ENCODE measurements at regions not wholly inside any gene's neighbourhood (a gene's known extent, or its start where the extent isn't known, plus 50 kb on each side); places are given as distances from the start of the nearest gene placed in this dataset.

DNA sequence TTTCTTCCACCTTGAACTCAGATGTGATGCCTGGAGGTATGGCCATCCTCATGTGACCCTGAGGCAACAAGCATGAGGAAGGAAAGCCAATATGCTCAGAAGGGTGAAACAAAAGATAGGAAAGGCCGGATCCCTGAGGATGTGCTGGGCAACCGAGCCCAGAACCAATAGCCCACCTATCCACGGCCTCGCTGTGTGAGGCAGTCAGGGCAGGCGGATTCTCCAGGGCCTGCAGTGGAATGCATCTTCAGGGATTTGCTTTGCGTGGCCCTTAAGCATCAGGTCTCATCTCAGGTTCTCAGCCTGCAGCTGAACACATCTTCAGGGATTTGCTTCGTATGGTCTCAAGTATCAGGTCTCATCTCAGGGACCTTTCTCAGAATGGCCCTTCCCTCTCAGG, 139.8 kb downstream of the ANKRD60 start:
- Histone ChIP-seq H3K4me2 (ENCODE audit: insufficient read depth, insufficient read length, low read length) (no peak overlapping the region), H3K23me2 (ENCODE audit: insufficient read length, low read depth, low read length, poor library complexity, severe bottlenecking) (no peaks in the 10 kb centered on the region), H3K18ac (ENCODE audit: insufficient read length, low read depth, low read length) (no peak overlapping the region), H2AK5ac (ENCODE audit: insufficient read length, low read length) (no peak overlapping the region), H3K9me3 (ENCODE audit: control insufficient read depth, low read depth, low read length) (no peaks in the 10 kb centered on the region), H3K14ac (ENCODE audit: insufficient read depth, low read length) (no peak overlapping the region), H3K27me3 (ENCODE audit: insufficient read depth, low read length) (no peaks in the 10 kb centered on the region), H3K23ac (ENCODE audit: insufficient read length, low read depth, low read length) (no peak overlapping the region), H3K79me2 (ENCODE audit: insufficient read depth, low read length) (no peaks in the 10 kb centered on the region), H2BK5ac (ENCODE audit: insufficient read length, low read length) (no peak overlapping the region), H2BK15ac (ENCODE audit: low read depth, low read length) (no peak overlapping the region), H3T11ph (ENCODE audit: low read length) (no peak overlapping the region), H2AFZ (ENCODE audit: low read length) (no peak overlapping the region), H2BK20ac (ENCODE audit: low read depth, low read length, poor library complexity, severe bottlenecking) (no peak overlapping the region), H3K56ac (ENCODE audit: insufficient read length, low read depth, low read length) (no peak overlapping the region), H4K91ac (ENCODE audit: insufficient read length, low read depth, low read length) (no peak overlapping the region), H3K4me1 (ENCODE audit: insufficient read depth, low read length) (no peaks in the 10 kb centered on the region), H3K9ac (ENCODE audit: extremely low read depth, insufficient read length, low read length) (no peak overlapping the region), H3K27ac (ENCODE audit: insufficient read length, low read depth, low read length) (no peak overlapping the region), H3K4ac (ENCODE audit: low read depth, low read length) (no peak overlapping the region), H4K8ac (replicated peaks; ENCODE audit: insufficient read length, low read depth, low read length) (no peak overlapping the region), H2BK120ac (ENCODE audit: low read depth, low read length, poor library complexity, severe bottlenecking) (no peak overlapping the region), H4K5ac (ENCODE audit: insufficient read length, low read depth, low read length) (no peak overlapping the region), H2BK12ac (ENCODE audit: insufficient read length, low read depth, low read length) (no peak overlapping the region), H3K79me1 (ENCODE audit: insufficient read depth, low read depth, low read length, poor library complexity, severe bottlenecking) (no peaks in the 10 kb centered on the region), H4K20me1 (ENCODE audit: control insufficient read depth, insufficient read depth, insufficient read length) (no peaks in the 10 kb centered on the region)
- H3K4me1 Mint-ChIP-seq: peaks cover 0 to 2% of the 10 kb centered on the region in 2 experiments; a peak in 3 of 4 replicates
- DNase-seq: no peak
- WGBS (ENCODE audit: extremely low coverage, insufficient read length, low lambda C conversion rate): no CpG with 5 or more reads among the region's 7 CpGs
- H3K27me3 Mint-ChIP-seq (ENCODE audit: low read depth): peaks cover 1% of the 10 kb centered on the region
- peaks cover 0 to 3% of the 10 kb centered on the region in 2 experiments; a peak in 2 of 5 replicates for H3K9me3 Mint-ChIP-seq
- no peaks in the 10 kb centered on the region; a peak in 2 of 7 replicates for H3K36me3 Mint-ChIP-seq (ENCODE audit: insufficient read depth in 1 of 3, low read depth in 3 of 3)
- TF ChIP-seq CTCF (conservative IDR thresholded peaks at IDR 0.05): no peak
- no peak overlapping the region for H3K27ac Mint-ChIP-seq
- no peak overlapping the region for H3K4me3 Mint-ChIP-seq
